Thyroid gland (tissue), 4 donors: ENCODE measurements at regions not wholly inside any gene's neighbourhood (a gene's known extent, or its start where the extent isn't known, plus 50 kb on each side); places are given as distances from the start of the nearest gene placed in this dataset.

ENCODE experiments used
- CTCF ChIP-seq, 6 experiments: fragments of 200-600 bp in 3 of 6; fragments of 450-650 bp in 3 of 6; sonication (generic) in 3 of 6; IDR thresholded peaks; one replicate each; pipeline ENCODE4 v1.5.1; 2016 to 2019; ENCODE audit warnings: antibody characterized with exemption in 6 of 6, mild to moderate bottlenecking in 2 of 6, inconsistent platforms in 1 of 6, moderate library complexity in 1 of 6
- POLR2A ChIP-seq, 2 donors: fragments of 450-650 bp; IDR thresholded peaks; one replicate each; pipeline ENCODE4 v1.6.1; 2017; ENCODE audit warnings: antibody characterized with exemption in 2 of 2, mild to moderate bottlenecking in 2 of 2, moderate library complexity in 1 of 2

- TF ChIP-seq CTCF (IDR thresholded peaks at IDR 0.05) = no peak
- no peak for TF ChIP-seq POLR2A (IDR thresholded peaks at IDR 0.05)
These were observed 221.2 kb downstream of the PPP4R3C start for GRCh38 chrX:27241981-27242380.
